ENCODE measurements at regions not wholly inside any gene's neighbourhood (a gene's known extent, or its start where the extent isn't known, plus 50 kb on each side); places are given as distances from the start of the nearest gene placed in this dataset.

DNA sequence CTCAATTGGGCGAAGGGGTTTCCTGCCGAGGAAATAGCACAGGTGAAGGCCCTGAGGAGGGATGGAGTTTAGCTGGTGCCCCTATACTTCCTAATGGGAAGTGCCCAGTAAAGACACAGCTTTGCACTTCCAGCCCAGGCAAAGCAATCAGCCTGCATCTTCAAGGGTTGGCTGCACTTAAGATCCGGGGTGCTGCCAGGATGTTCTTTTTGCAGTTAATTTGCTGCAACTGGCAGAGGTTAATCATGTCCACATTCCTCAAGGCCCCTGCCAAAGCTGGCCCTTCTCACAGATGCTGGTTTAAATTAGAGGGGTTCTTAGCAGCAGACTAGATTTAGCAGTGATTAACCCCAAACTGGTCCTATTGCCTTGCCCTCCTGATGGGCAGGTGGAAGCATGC, 137.7 kb upstream of the NAV2 start:
- DNase-seq (ENCODE audit: low spot score): no peak
- ChIA-PET CTCF (interaction anchor here (1.0 to 1.2 kb wide), 2 partner anchors 12 to 168 kb away, joined by 3 to 8 read pairs; no protein-coding TSS in a partner anchor), POLR2A (ENCODE audit: low non-redundant PET) (no interaction called here)
- H3K27ac ChIP-seq: no peak overlapping the region
- TF ChIP-seq CTCF (conservative IDR thresholded peaks at IDR 0.05; ENCODE audit: low read depth): no peak

- no peak for TF ChIP-seq CTCF (conservative IDR thresholded peaks at IDR 0.05; ENCODE audit: low read depth)
- ChIA-PET POLR2A (ENCODE audit: low non-redundant PET) (no interaction called here), CTCF (no interaction called here)
- no peak for DNase-seq (ENCODE audit: low spot score)
- no peak overlapping the region for H3K27ac ChIP-seq
These were observed 139.0 kb upstream of the NAV2 start for GRCh38 chr11:19573666-19574065.

DNA sequence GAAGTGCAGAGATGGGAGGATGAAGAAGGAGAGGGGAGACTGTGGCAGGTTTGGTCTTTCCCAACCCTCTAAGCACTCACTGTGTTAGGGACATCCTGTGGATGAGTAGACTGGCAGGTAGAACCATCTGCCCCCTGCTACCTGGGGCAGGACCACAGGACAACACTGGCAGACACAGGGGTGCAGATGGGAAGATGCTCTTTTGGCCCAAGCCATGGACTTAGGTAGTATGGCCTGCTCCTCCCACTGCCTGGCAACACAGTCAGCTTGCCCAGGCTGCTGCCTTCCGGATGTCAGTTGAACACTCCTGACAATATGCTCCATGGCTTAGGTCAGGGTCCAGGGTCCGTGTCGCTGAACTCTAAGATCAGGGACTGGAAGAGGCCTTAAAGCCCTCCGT, 140.7 kb upstream of the NAV2 start:
- TF ChIP-seq CTCF (conservative IDR thresholded peaks at IDR 0.05; ENCODE audit: low read depth): no peak
- CTCF ChIA-PET: interaction anchor here (0.7 kb wide), 1 partner anchor 334 kb away, joined by 7 read pairs; no protein-coding TSS in a partner anchor
- POLR2A ChIA-PET (ENCODE audit: low non-redundant PET): interaction anchor here (0.6 kb wide), 1 partner anchor 221 kb away, joined by 3 read pairs; no protein-coding TSS in a partner anchor
- no peak overlapping the region for H3K27ac ChIP-seq
- DNase-seq (ENCODE audit: low spot score): no peak

DNA sequence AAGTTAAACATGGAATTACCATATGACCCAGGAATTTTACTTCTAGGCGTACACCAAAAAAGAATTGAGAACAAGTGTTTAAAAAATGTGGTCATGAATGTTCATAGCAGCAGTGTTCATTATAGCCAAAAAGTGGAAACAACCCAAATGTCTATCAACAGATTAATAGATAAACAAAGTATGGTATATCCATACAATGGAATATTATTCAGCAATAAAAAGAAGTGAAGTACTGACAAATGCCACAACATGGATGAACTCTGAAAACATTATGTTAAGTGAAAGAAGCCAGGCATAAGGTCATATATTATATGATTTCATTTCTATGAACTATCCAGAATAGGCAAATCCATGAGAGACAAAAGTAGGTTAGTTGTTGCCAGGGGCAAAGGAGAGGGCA, 141.7 kb upstream of the NAV2 start:
- no peak overlapping the region for H3K27ac ChIP-seq
- ChIA-PET POLR2A (ENCODE audit: low non-redundant PET) (no interaction called here), CTCF (no interaction called here)
- DNase-seq (ENCODE audit: low spot score): no peak
- TF ChIP-seq CTCF (conservative IDR thresholded peaks at IDR 0.05; ENCODE audit: low read depth): no peak

DNA sequence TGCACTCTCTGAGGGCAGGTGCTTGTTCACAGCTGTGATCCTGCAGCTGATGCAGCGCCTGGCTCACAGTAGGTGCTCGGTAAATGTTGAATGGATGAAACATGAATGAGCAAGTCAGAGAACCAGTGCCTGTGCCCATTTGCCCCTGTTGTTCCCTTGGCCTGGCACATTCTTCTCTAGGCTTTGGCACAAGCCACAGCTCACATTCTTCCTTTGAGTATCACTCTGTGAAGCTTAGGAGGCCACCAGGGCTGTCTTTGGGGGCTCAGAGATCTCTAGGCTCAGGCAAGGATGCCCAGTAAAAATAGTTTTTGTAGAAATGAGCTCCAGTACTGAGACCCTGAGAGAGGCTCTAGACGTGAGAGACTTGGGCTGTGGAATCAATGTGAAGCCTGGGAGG, 144.6 kb upstream of the NAV2 start:
- H3K27ac ChIP-seq: no peak overlapping the region
- CTCF ChIA-PET: no interaction called here
- POLR2A ChIA-PET (ENCODE audit: low non-redundant PET): no interaction called here
- no peak for DNase-seq (ENCODE audit: low spot score)
- no peak for TF ChIP-seq CTCF (conservative IDR thresholded peaks at IDR 0.05; ENCODE audit: low read depth)

GRCh38 chr11:19566583-19567379, 145.9 kb upstream of the NAV2 start:
- no peak for TF ChIP-seq CTCF (conservative IDR thresholded peaks at IDR 0.05; ENCODE audit: low read depth)

More at GRCh38 chr11:19566583-19567379, 145.9 kb upstream of the NAV2 start:
- H3K27ac ChIP-seq: no peak overlapping the region
- POLR2A ChIA-PET (ENCODE audit: low non-redundant PET): no interaction called here
- CTCF ChIA-PET: interaction anchor here (0.5 to 1.3 kb wide), 3 partner anchors 9 to 336 kb away, joined by 3 to 9 read pairs (median 5); no protein-coding TSS in a partner anchor
- DNase-seq (ENCODE audit: low spot score): no peak
